ENCODE measurements at regions not wholly inside any gene's neighbourhood (a gene's known extent, or its start where the extent isn't known, plus 50 kb on each side); places are given as distances from the start of the nearest gene placed in this dataset.

DNA sequence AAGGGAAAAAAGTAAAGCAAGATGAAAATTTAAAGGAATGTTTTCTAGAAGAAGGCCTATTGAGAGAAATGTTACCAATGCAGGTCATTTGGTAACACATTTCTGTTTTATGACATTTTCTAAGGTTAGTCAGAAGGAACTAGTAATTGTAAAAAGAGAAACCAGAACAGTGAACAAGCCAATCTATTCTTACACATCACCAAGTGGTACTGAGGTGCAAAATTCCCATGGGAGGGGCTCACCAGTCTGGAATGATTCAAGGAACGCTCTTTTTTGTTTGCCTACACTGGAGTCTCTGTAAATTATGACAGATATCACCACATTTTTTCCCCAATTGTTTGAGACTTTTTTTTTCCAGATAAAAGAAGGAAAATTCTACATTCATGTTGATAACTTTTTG lies 404.7 kb upstream of the CNKSR2 start:
- Histone ChIP-seq H3K4me3 (ENCODE audit: low read length) (no peak overlapping the region), H4K20me1 (ENCODE audit: insufficient read depth, low read length) (no peaks in the 10 kb centered on the region), H3K9ac (ENCODE audit: low read length) (no peak overlapping the region), H2AFZ (ENCODE audit: low read depth, low read length) (no peak overlapping the region), H3K27ac (ENCODE audit: low read length) (no peak overlapping the region), H3K79me2 (ENCODE audit: low read length) (no peaks in the 10 kb centered on the region), H3K4me1 (ENCODE audit: low read length) (no peaks in the 10 kb centered on the region), H3K27me3 (ENCODE audit: low read depth, low read length) (no peaks in the 10 kb centered on the region), H3K36me3 (replicated peaks; ENCODE audit: low read depth, low read length) (no peaks in the 10 kb centered on the region), H3K9me3 (ENCODE audit: insufficient read depth, low read length) (no peaks in the 10 kb centered on the region), H3K4me2 (ENCODE audit: low read length) (no peak overlapping the region)
- no peak for TF ChIP-seq EZH2phosphoT487 (IDR thresholded peaks at IDR 0.05; ENCODE audit: low read depth)
- TF ChIP-seq, protein P1, sequence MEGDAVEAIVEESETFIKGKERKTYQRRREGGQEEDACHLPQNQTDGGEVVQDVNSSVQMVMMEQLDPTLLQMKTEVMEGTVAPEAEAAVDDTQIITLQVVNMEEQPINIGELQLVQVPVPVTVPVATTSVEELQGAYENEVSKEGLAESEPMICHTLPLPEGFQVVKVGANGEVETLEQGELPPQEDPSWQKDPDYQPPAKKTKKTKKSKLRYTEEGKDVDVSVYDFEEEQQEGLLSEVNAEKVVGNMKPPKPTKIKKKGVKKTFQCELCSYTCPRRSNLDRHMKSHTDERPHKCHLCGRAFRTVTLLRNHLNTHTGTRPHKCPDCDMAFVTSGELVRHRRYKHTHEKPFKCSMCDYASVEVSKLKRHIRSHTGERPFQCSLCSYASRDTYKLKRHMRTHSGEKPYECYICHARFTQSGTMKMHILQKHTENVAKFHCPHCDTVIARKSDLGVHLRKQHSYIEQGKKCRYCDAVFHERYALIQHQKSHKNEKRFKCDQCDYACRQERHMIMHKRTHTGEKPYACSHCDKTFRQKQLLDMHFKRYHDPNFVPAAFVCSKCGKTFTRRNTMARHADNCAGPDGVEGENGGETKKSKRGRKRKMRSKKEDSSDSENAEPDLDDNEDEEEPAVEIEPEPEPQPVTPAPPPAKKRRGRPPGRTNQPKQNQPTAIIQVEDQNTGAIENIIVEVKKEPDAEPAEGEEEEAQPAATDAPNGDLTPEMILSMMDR (IDR thresholded peaks at IDR 0.05; ENCODE audit: low read depth, low read length), result no peak

DNA sequence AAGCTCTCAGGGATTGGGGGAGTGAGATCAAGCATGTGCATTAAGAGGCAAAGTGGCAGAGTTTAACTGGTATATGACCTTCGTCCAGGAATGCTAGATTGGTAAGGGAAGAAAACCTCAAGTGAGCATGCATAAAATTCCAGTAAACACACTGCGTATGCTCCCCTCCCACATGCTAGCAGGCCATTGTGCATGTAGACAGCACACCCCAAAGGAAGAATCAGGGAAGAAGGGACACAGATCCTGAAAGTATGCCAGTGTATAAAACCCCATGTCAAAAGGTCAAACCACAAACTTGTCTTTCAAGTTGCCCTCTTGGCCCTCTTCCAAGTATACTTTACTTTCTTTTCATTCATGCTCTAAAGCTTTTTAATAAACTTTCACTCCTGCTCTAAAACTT lies 405.2 kb upstream of the CNKSR2 start:
- no peaks in the 10 kb centered on the region for H3K36me3 ChIP-seq (replicated peaks; ENCODE audit: low read depth, low read length)
- TF ChIP-seq, protein P1 (IDR thresholded peaks at IDR 0.05; ENCODE audit: low read depth, low read length), result no peak
- TF ChIP-seq EZH2phosphoT487 (IDR thresholded peaks at IDR 0.05; ENCODE audit: low read depth), result no peak
- no peak overlapping the region for H3K4me2 ChIP-seq (ENCODE audit: low read length)
- H3K4me1 ChIP-seq (ENCODE audit: low read length), result no peaks in the 10 kb centered on the region
- H2AFZ ChIP-seq (ENCODE audit: low read depth, low read length), result no peak overlapping the region
- no peak overlapping the region for H3K4me3 ChIP-seq (ENCODE audit: low read length)
- no peaks in the 10 kb centered on the region for H4K20me1 ChIP-seq (ENCODE audit: insufficient read depth, low read length)
- no peaks in the 10 kb centered on the region for H3K9me3 ChIP-seq (ENCODE audit: insufficient read depth, low read length)
- H3K27me3 ChIP-seq (ENCODE audit: low read depth, low read length), result no peaks in the 10 kb centered on the region
- H3K27ac ChIP-seq (ENCODE audit: low read length), result no peak overlapping the region
- no peak overlapping the region for H3K9ac ChIP-seq (ENCODE audit: low read length)
- H3K79me2 ChIP-seq (ENCODE audit: low read length), result no peaks in the 10 kb centered on the region

DNA sequence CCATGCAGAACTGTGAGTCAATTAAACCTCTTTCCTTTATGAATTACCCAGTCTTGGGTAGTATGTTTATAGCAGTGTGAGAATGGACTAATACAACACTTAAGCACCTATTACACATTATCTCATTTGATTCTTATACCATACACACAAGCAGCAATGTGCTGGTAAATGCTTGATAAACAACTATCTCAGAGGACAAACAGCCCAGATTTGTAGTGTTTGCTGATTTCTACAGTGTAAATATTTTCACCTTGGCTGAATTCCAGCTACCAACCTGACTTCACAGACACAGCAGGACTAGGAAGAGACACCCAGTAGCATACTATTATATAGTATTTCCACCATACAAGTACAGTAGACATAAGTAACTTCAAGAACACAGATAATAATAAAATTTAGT lies 406.5 kb upstream of the CNKSR2 start:
- Histone ChIP-seq H3K9ac (ENCODE audit: low read length) (no peak overlapping the region), H3K27me3 (ENCODE audit: low read depth, low read length) (no peaks in the 10 kb centered on the region), H3K27ac (ENCODE audit: low read length) (no peak overlapping the region), H3K4me1 (ENCODE audit: low read length) (no peaks in the 10 kb centered on the region), H3K79me2 (ENCODE audit: low read length) (no peaks in the 10 kb centered on the region), H3K9me3 (ENCODE audit: insufficient read depth, low read length) (no peaks in the 10 kb centered on the region), H3K4me3 (ENCODE audit: low read length) (no peak overlapping the region), H3K36me3 (replicated peaks; ENCODE audit: low read depth, low read length) (no peaks in the 10 kb centered on the region), H2AFZ (ENCODE audit: low read depth, low read length) (no peak overlapping the region), H4K20me1 (ENCODE audit: insufficient read depth, low read length) (no peaks in the 10 kb centered on the region), H3K4me2 (ENCODE audit: low read length) (no peak overlapping the region)
- TF ChIP-seq, protein P1 (IDR thresholded peaks at IDR 0.05; ENCODE audit: low read depth, low read length), result no peak
- no peak for TF ChIP-seq EZH2phosphoT487 (IDR thresholded peaks at IDR 0.05; ENCODE audit: low read depth)

DNA sequence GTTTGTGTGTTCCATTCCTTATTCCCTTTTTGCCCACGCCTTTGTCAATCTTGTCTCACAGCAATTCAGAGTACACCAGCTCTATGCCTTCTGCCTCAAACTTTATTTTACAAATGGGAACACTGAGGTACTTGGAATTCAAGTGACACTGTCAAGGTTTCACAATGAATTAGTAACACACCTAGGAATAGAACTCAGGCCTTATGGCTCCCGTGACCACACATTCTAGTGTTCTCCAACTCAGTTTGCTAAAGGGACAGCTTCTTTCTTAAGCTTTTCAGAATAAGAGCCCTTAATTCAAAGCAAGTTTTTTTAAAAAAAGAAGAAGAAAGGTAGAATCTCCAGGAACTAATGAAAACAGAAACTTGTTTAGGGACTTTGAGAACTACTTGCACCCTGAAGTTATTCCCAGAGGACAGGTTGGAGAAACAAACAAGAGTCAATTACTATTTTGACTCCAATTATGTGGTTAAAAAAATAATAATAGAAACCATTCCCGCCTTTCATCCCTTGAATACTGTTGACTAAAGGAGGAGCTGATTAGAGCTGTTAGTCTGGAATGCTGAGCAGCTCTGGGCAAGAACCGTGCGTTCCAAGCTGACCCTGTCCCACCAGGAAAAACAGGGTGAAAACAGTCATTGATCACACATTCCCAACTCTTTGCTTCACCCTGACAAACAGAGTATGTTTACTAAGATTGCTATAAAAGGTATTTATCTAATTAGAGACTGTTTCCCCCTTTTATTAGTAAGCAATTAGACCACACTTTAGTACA lies 408.8 kb upstream of the CNKSR2 start:
- Histone ChIP-seq H3K79me2 (ENCODE audit: low read length) (no peaks in the 10 kb centered on the region), H3K9me3 (ENCODE audit: insufficient read depth, low read length) (no peaks in the 10 kb centered on the region), H2AFZ (ENCODE audit: low read depth, low read length) (no peak overlapping the region), H3K27me3 (ENCODE audit: low read depth, low read length) (no peaks in the 10 kb centered on the region), H3K4me3 (ENCODE audit: low read length) (no peak overlapping the region), H3K36me3 (replicated peaks; ENCODE audit: low read depth, low read length) (no peaks in the 10 kb centered on the region), H3K27ac (ENCODE audit: low read length) (no peak overlapping the region), H3K4me2 (ENCODE audit: low read length) (no peak overlapping the region), H3K4me1 (ENCODE audit: low read length) (no peaks in the 10 kb centered on the region), H4K20me1 (ENCODE audit: insufficient read depth, low read length) (no peaks in the 10 kb centered on the region), H3K9ac (ENCODE audit: low read length) (no peak overlapping the region)
- TF ChIP-seq, protein P1 (IDR thresholded peaks at IDR 0.05; ENCODE audit: low read depth, low read length), result no peak
- TF ChIP-seq EZH2phosphoT487 (IDR thresholded peaks at IDR 0.05; ENCODE audit: low read depth), result no peak
